Stomach (tissue), 8 donors: ENCODE measurements at regions not wholly inside any gene's neighbourhood (a gene's known extent, or its start where the extent isn't known, plus 50 kb on each side); places are given as distances from the start of the nearest gene placed in this dataset.

Source experiments
- DNase-seq, 2 donors: peaks; one replicate each; pipeline versions ENCODE4 v3.0.0 to v3.0.0-alpha.2; 2013 to 2019
- H3K27ac ChIP-seq, 5 donors: fragments of 200-600 bp in 4 of 5; sonication (generic) in 4 of 5; one replicate each; pipeline ENCODE4 v1.5.1; 2013 to 2019; ENCODE audit warnings: mild to moderate bottlenecking in 1 of 5, moderate library complexity in 1 of 5
- H3K27me3 ChIP-seq, 3 donors: fragments of 200-600 bp; sonication (generic); one replicate each; pipeline ENCODE4 v1.5.1; 2017 to 2019; ENCODE audit warnings: mixed run types in 1 of 3
- H3K36me3 ChIP-seq, 4 donors: fragments of 200-600 bp; sonication (generic); 1 replicate in 3 of 4; 2 replicates in 1 of 4; pipeline ENCODE4 v1.5.1; 2016 to 2019
- H3K4me1 ChIP-seq, 4 donors: fragments of 200-600 bp; sonication (generic); one replicate each; pipeline ENCODE4 v1.5.1; 2016 to 2019
- H3K4me3 ChIP-seq, 4 donors: fragments of 200-600 bp; sonication (generic) in 3 of 4; one replicate each; pipeline ENCODE4 v1.5.1; 2016 to 2019; ENCODE audit warnings: mild to moderate bottlenecking in 1 of 4
- H3K9me3 ChIP-seq, 4 donors: fragments of 200-600 bp; sonication (generic); one replicate each; pipeline ENCODE4 v1.5.1; 2016 to 2019
- CTCF ChIP-seq, 7 experiments: fragments of 450-650 bp in 4 of 7; fragments of 200-600 bp in 3 of 7; sonication (generic) in 3 of 7; IDR thresholded peaks; one replicate each; pipeline ENCODE4 v1.5.1; 2016 to 2019; ENCODE audit warnings: antibody characterized with exemption in 7 of 7, control low read depth in 2 of 7, mild to moderate bottlenecking in 1 of 7
- EP300 ChIP-seq: sonication (generic); formaldehyde crosslinking; IDR thresholded peaks from one replicate; pipeline ENCODE4 v1.6.1; 2017; ENCODE audit warnings: antibody characterized with exemption
- POLR2A ChIP-seq, 4 donors: fragments of 450-650 bp; IDR thresholded peaks; one replicate each; pipeline ENCODE4 v1.6.1; 2016; ENCODE audit warnings: antibody characterized with exemption in 4 of 4, control low read depth in 2 of 4, mild to moderate bottlenecking in 1 of 4, moderate library complexity in 1 of 4
- POLR2AphosphoS5 ChIP-seq, 3 donors: sonication (generic); formaldehyde crosslinking; IDR thresholded peaks; one replicate each; pipeline ENCODE4 v1.6.1; 2016; ENCODE audit warnings: antibody characterized with exemption in 3 of 3
- WGBS, 5 donors: extraction: QIAGEN DNeasy Blood & Tissue Kit in 3 of 5; methylation state at CpG; one replicate each; pipeline versions ENCODE4 v1.1.5 to v1.1.7; 2013 to 2018; 5-methylcytosine and 5-hydroxymethylcytosine counted together
- intact Hi-C: fragments of 100-400 bp; cut with DNase I; formaldehyde crosslinking; loops from one replicate; pipeline ENCODE4 v1.15.1; 2023; ENCODE audit warnings: low total_unique reads
- donor health status: healthy with polysubstance abuse.
- donor health status: Bipolar disorder and iron deficiency.
- donor health status: healthy.

GRCh38 chr4:53920116-53920515 is 144.3 kb downstream of the CHIC2 start:
- 39 to 57% (median 54%) methylated on average over 4 of the region's 4 CpGs for WGBS, 5 donors
- H3K27ac ChIP-seq = no peak overlapping the region
- intact Hi-C loops = no loop called here

GRCh38 chr4:53919535-53919934 is 144.9 kb downstream of the CHIC2 start:
- DNase-seq = no peak
- Histone ChIP-seq H3K4me3 (no peak overlapping the region), H3K4me1 (peaks cover 0 to 3% (median 0%) of the 10 kb centered on the region in 4 donors), H3K27me3 (peaks cover 0 to 4% (median 0%) of the 10 kb centered on the region in 3 donors), H3K36me3 (no peaks in the 10 kb centered on the region), H3K9me3 (no peaks in the 10 kb centered on the region), H3K27ac (no peak overlapping the region)
- 66 to 87% (median 78%) methylated on average over 2 of the region's 2 CpGs for WGBS, 5 donors
- intact Hi-C loops = no loop called here
- no peak for TF ChIP-seq EP300
- no peak for TF ChIP-seq CTCF (IDR thresholded peaks at IDR 0.05)
- no peak for TF ChIP-seq POLR2A (IDR thresholded peaks at IDR 0.05)
- no peak for TF ChIP-seq POLR2AphosphoS5 (IDR thresholded peaks at IDR 0.05)

More at GRCh38 chr4:53920116-53920515, 144.3 kb downstream of the CHIC2 start:
- TF ChIP-seq POLR2A (IDR thresholded peaks at IDR 0.05) (no peak), CTCF (IDR thresholded peaks at IDR 0.05) (no peak), POLR2AphosphoS5 (IDR thresholded peaks at IDR 0.05) (no peak), EP300 (no peak)
- Histone ChIP-seq H3K4me1 (peaks cover 0 to 3% (median 0%) of the 10 kb centered on the region in 4 donors), H3K9me3 (no peaks in the 10 kb centered on the region), H3K36me3 (no peaks in the 10 kb centered on the region), H3K27me3 (peaks cover 0 to 8% (median 0%) of the 10 kb centered on the region in 3 donors), H3K4me3 (no peak overlapping the region)
- peak in 1 of 2 donors; percentile 37 for DNase-seq

- Histone ChIP-seq H3K4me1 (peaks cover 0 to 3% (median 0%) of the 10 kb centered on the region in 4 donors), H3K4me3 (no peak overlapping the region), H3K27me3 (peaks cover 0 to 4% (median 0%) of the 10 kb centered on the region in 3 donors), H3K27ac (no peak overlapping the region), H3K36me3 (no peaks in the 10 kb centered on the region), H3K9me3 (no peaks in the 10 kb centered on the region)
- WGBS, 5 donors = 31 to 72% (median 37%) methylated on average over 2 of the region's 2 CpGs
- intact Hi-C loops = no loop called here
- TF ChIP-seq CTCF (IDR thresholded peaks at IDR 0.05) = no peak
- TF ChIP-seq POLR2A (IDR thresholded peaks at IDR 0.05) = no peak
- no peak for TF ChIP-seq POLR2AphosphoS5 (IDR thresholded peaks at IDR 0.05)
- TF ChIP-seq EP300 = no peak
- DNase-seq = no peak
Observed at GRCh38 chr4:53917729-53918128, 146.7 kb downstream of the CHIC2 start.

GRCh38 chr4:53916431-53916889 is 147.9 kb downstream of the CHIC2 start:
- TF ChIP-seq EP300 = no peak
- no peak for TF ChIP-seq CTCF (IDR thresholded peaks at IDR 0.05)
- no peak for TF ChIP-seq POLR2AphosphoS5 (IDR thresholded peaks at IDR 0.05)
- TF ChIP-seq POLR2A (IDR thresholded peaks at IDR 0.05) = no peak
- Histone ChIP-seq H3K36me3 (no peaks in the 10 kb centered on the region), H3K4me1 (peaks cover 0 to 3% (median 0%) of the 10 kb centered on the region in 4 donors), H3K27me3 (peaks cover 0 to 14% (median 0%) of the 10 kb centered on the region in 3 donors), H3K9me3 (no peaks in the 10 kb centered on the region), H3K4me3 (no peak overlapping the region), H3K27ac (no peak overlapping the region)
- intact Hi-C loops = no loop called here
- DNase-seq = no peak
